Liver (tissue), 8 donors: ENCODE measurements at regions not wholly inside any gene's neighbourhood (a gene's known extent, or its start where the extent isn't known, plus 50 kb on each side); places are given as distances from the start of the nearest gene placed in this dataset.

ENCODE experiments used
- DNase-seq: peaks from one replicate; pipeline ENCODE4 v3.0.0-alpha.2; 2017; ENCODE audit warnings: low spot score
- H3K27ac ChIP-seq, 2 donors: one replicate each; pipeline ENCODE4 v1.7.0; 2013; ENCODE audit warnings: inconsistent platforms in 2 of 2, low read length in 2 of 2, control low read depth in 1 of 2, low read depth in 1 of 2, mild to moderate bottlenecking in 1 of 2
- H3K27me3 ChIP-seq, 4 donors: one replicate each; pipeline versions ENCODE4 v1.6.1 to v1.7.0; 2013; ENCODE audit warnings: low read length in 3 of 4, inconsistent platforms in 1 of 4, mild to moderate bottlenecking in 1 of 4, moderate library complexity in 1 of 4; ENCODE audit not compliant: control insufficient read depth in 4 of 4, insufficient read depth in 4 of 4
- H3K36me3 ChIP-seq, 4 donors: one replicate each; pipeline versions ENCODE4 v1.6.1 to v1.7.0; 2013; ENCODE audit warnings: low read length in 3 of 4, mild to moderate bottlenecking in 3 of 4, low read depth in 1 of 4, moderate library complexity in 1 of 4; ENCODE audit not compliant: control insufficient read depth in 4 of 4, insufficient read depth in 3 of 4
- H3K4me1 ChIP-seq, 4 donors: one replicate each; pipeline versions ENCODE4 v1.6.1 to v1.7.0; 2013; ENCODE audit warnings: low read length in 3 of 4, mild to moderate bottlenecking in 3 of 4, moderate library complexity in 1 of 4; ENCODE audit not compliant: control insufficient read depth in 4 of 4, insufficient read depth in 4 of 4
- H3K4me3 ChIP-seq, 3 donors: one replicate each; pipeline versions ENCODE4 v1.6.1 to v1.7.0; 2013; ENCODE audit warnings: low read length in 3 of 3, control low read depth in 1 of 3, low read depth in 1 of 3, mild to moderate bottlenecking in 1 of 3
- H3K9ac ChIP-seq, 2 donors: one replicate each; pipeline ENCODE4 v1.7.0; 2013; ENCODE audit warnings: low read length in 2 of 2, mild to moderate bottlenecking in 2 of 2, moderate library complexity in 2 of 2, control low read depth in 1 of 2, low read depth in 1 of 2
- H3K9me3 ChIP-seq, 4 donors: one replicate each; pipeline versions ENCODE4 v1.6.1 to v1.7.0; 2013; ENCODE audit warnings: low read length in 3 of 4; ENCODE audit not compliant: control insufficient read depth in 4 of 4
- EGR1 ChIP-seq, 2 donors: IDR thresholded peaks; 2 replicates each; pipeline ENCODE4 v1.6.1; 2016 to 2018; ENCODE audit warnings: antibody characterized with exemption in 2 of 2, low read depth in 2 of 2
- FOXA1 ChIP-seq: IDR thresholded peaks from 2 replicates; pipeline ENCODE4 v1.6.1; 2016; ENCODE audit warnings: antibody characterized with exemption
- FOXA2 ChIP-seq: IDR thresholded peaks from 2 replicates; pipeline ENCODE4 v1.6.1; 2016; ENCODE audit warnings: antibody characterized with exemption
- GABPA ChIP-seq, 2 donors: IDR thresholded peaks in 1 of 2; conservative IDR thresholded peaks in 1 of 2; 2 replicates each; pipeline ENCODE4 v1.6.1; 2016; ENCODE audit warnings: antibody characterized with exemption in 2 of 2, mild to moderate bottlenecking in 1 of 2, moderate library complexity in 1 of 2
- HNF4A ChIP-seq, 2 donors: conservative IDR thresholded peaks; 2 replicates each; pipeline ENCODE4 v1.6.1; 2016; ENCODE audit warnings: antibody characterized with exemption in 2 of 2, mild to moderate bottlenecking in 2 of 2
- HNF4G ChIP-seq: IDR thresholded peaks from 2 replicates; pipeline ENCODE4 v1.6.1; 2016; ENCODE audit warnings: antibody characterized with exemption
- JUND ChIP-seq, 2 donors: IDR thresholded peaks; 2 replicates each; pipeline ENCODE4 v1.6.1; 2016; ENCODE audit warnings: antibody characterized with exemption in 2 of 2
- NR2F2 ChIP-seq: IDR thresholded peaks from 2 replicates; pipeline ENCODE4 v1.6.1; 2016; ENCODE audit warnings: antibody characterized with exemption
- RAD21 ChIP-seq, 2 donors: IDR thresholded peaks; 2 replicates each; pipeline ENCODE4 v1.6.1; 2016; ENCODE audit warnings: antibody characterized with exemption in 2 of 2, mild to moderate bottlenecking in 2 of 2
- RXRA ChIP-seq, 2 donors: IDR thresholded peaks; 2 replicates each; pipeline ENCODE4 v1.6.1; 2017 to 2018; ENCODE audit warnings: antibody characterized with exemption in 2 of 2, mild to moderate bottlenecking in 1 of 2
- SP1 ChIP-seq: IDR thresholded peaks from 2 replicates; pipeline ENCODE4 v1.6.1; 2018; ENCODE audit warnings: antibody characterized with exemption, mild to moderate bottlenecking
- YY1 ChIP-seq: IDR thresholded peaks from 2 replicates; pipeline ENCODE4 v1.6.1; 2016; ENCODE audit warnings: antibody characterized with exemption, mild to moderate bottlenecking
- WGBS: extraction: QIAGEN DNeasy Blood & Tissue Kit; methylation state at CpG from one replicate; pipeline ENCODE4 v1.1.7; 2013; 5-methylcytosine and 5-hydroxymethylcytosine counted together
- TF ChIP-seq, protein P1 (sequence below): IDR thresholded peaks from 2 replicates; pipeline ENCODE4 v1.6.1; 2016; ENCODE audit warnings: antibody characterized with exemption
- TF ChIP-seq, protein P2 (sequence below): IDR thresholded peaks from 2 replicates; pipeline ENCODE4 v1.6.1; 2016; ENCODE audit warnings: antibody characterized with exemption
- TF ChIP-seq, protein P3 (sequence below): fragments of 150-350 bp; IDR thresholded peaks from 2 replicates; pipeline ENCODE4 v1.5.1; 2017; ENCODE audit warnings: improper control_type of control experiment, low read depth, low read length; ENCODE audit not compliant: missing input control
- TF ChIP-seq, protein P4 (sequence below): IDR thresholded peaks from 2 replicates; pipeline ENCODE4 v1.6.1; 2016; ENCODE audit warnings: antibody characterized with exemption, mild to moderate bottlenecking
- TF ChIP-seq, protein P5 (sequence below): IDR thresholded peaks from 2 replicates; pipeline ENCODE4 v1.6.1; 2016; ENCODE audit warnings: antibody characterized with exemption
- donor health status: healthy.
- donor health status: healthy.
- donor health status: healthy.
- donor health status: healthy.
- donor health status: healthy.

DNA sequence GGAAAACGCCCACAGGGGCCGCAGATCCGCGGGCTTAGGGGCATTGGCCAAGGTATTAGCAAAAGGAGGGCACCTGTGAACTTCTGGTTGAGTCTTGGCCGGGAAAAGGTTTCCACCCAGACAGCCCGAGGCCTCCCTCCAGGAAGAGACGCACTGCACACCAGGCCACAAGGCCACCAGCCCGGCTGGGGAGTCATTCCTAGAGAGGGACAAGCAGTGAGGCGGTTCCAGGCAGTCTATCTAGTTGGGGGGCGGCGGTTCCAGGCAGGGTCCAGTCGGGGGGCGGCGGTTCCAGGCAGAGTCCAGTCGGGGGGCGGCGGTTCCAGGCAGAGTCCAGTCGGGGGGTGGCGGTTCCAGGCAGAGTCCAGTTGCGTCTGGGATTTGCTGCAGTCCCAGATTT lies 518.5 kb downstream of the GLRX3 start:
- Histone ChIP-seq H3K36me3 (no peaks in the 10 kb centered on the region), H3K27me3 (peaks cover 0 to 2% (median 0%) of the 10 kb centered on the region in 4 donors), H3K9me3 (no peaks in the 10 kb centered on the region), H3K4me1 (no peaks in the 10 kb centered on the region), H3K9ac (no peak overlapping the region), H3K4me3 (no peak overlapping the region), H3K27ac (no peak overlapping the region)
- DNase-seq = peak; percentile 16
- no peak for TF ChIP-seq HNF4A (conservative IDR thresholded peaks at IDR 0.05)
- no peak for TF ChIP-seq HNF4G
- TF ChIP-seq SP1 = no peak
- TF ChIP-seq RXRA (IDR thresholded peaks at IDR 0.05) = no peak
- no peak for TF ChIP-seq RAD21 (IDR thresholded peaks at IDR 0.05)
- TF ChIP-seq FOXA1 = no peak
- no peak for TF ChIP-seq JUND (IDR thresholded peaks at IDR 0.05)
- TF ChIP-seq EGR1 (IDR thresholded peaks at IDR 0.05; ENCODE audit: low read depth in 2 of 2) = no peak
- no peak for TF ChIP-seq YY1
- WGBS = 91% methylated on average over 20 of the region's 20 CpGs

DNA sequence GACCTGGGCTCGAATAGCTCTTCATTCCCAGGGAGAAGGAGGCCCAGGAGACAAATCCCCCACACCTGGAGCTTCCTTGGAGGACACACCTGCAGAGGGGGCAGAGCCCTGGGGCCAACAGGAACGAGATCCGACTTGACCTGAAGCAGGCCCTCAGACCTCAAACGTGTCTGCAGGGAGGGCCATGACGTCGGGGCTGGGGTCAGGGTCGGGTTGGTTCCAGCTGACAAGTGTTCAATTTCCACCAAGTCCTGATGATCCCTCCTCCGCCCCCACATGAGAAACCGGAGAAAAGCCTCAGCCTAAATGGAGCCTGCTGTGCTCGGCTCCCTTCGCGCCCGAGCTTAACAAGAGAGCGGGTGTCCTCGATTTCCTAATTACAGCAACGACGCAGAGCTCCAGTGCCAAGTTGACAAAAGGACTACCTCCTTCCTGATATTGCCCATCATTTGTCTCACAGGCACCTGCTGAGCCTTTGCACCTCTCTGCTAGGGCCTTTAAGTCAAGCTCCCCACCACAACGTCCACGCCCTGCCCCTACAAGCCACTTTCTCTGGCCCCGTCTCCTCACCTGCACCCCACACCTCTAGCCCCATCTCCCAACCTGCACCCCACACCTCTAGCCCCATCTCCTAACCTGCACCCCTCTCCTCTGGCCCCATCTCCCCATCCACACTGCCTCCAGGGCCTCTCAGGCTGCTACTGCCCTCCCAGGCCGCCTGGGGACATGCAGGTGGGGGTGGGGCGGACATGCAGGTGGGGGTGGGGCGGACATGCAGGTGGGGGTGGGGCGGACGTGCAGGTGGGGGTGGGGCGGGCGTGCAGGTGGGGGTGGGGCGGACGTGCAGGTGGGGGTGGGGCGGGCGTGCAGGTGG lies 519.4 kb downstream of the GLRX3 start:
- no peak for DNase-seq
- TF ChIP-seq, protein P1, sequence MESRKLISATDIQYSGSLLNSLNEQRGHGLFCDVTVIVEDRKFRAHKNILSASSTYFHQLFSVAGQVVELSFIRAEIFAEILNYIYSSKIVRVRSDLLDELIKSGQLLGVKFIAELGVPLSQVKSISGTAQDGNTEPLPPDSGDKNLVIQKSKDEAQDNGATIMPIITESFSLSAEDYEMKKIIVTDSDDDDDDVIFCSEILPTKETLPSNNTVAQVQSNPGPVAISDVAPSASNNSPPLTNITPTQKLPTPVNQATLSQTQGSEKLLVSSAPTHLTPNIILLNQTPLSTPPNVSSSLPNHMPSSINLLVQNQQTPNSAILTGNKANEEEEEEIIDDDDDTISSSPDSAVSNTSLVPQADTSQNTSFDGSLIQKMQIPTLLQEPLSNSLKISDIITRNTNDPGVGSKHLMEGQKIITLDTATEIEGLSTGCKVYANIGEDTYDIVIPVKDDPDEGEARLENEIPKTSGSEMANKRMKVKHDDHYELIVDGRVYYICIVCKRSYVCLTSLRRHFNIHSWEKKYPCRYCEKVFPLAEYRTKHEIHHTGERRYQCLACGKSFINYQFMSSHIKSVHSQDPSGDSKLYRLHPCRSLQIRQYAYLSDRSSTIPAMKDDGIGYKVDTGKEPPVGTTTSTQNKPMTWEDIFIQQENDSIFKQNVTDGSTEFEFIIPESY = no peak
- no peak for TF ChIP-seq NR2F2
- no peak for TF ChIP-seq EGR1 (IDR thresholded peaks at IDR 0.05; ENCODE audit: low read depth in 2 of 2)
- TF ChIP-seq, protein P2, sequence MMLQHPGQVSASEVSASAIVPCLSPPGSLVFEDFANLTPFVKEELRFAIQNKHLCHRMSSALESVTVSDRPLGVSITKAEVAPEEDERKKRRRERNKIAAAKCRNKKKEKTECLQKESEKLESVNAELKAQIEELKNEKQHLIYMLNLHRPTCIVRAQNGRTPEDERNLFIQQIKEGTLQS = no peak
- no peak for TF ChIP-seq JUND (IDR thresholded peaks at IDR 0.05)
- TF ChIP-seq FOXA1 = no peak
- TF ChIP-seq, protein P3, sequence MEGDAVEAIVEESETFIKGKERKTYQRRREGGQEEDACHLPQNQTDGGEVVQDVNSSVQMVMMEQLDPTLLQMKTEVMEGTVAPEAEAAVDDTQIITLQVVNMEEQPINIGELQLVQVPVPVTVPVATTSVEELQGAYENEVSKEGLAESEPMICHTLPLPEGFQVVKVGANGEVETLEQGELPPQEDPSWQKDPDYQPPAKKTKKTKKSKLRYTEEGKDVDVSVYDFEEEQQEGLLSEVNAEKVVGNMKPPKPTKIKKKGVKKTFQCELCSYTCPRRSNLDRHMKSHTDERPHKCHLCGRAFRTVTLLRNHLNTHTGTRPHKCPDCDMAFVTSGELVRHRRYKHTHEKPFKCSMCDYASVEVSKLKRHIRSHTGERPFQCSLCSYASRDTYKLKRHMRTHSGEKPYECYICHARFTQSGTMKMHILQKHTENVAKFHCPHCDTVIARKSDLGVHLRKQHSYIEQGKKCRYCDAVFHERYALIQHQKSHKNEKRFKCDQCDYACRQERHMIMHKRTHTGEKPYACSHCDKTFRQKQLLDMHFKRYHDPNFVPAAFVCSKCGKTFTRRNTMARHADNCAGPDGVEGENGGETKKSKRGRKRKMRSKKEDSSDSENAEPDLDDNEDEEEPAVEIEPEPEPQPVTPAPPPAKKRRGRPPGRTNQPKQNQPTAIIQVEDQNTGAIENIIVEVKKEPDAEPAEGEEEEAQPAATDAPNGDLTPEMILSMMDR = no peak
- TF ChIP-seq, protein P4, sequence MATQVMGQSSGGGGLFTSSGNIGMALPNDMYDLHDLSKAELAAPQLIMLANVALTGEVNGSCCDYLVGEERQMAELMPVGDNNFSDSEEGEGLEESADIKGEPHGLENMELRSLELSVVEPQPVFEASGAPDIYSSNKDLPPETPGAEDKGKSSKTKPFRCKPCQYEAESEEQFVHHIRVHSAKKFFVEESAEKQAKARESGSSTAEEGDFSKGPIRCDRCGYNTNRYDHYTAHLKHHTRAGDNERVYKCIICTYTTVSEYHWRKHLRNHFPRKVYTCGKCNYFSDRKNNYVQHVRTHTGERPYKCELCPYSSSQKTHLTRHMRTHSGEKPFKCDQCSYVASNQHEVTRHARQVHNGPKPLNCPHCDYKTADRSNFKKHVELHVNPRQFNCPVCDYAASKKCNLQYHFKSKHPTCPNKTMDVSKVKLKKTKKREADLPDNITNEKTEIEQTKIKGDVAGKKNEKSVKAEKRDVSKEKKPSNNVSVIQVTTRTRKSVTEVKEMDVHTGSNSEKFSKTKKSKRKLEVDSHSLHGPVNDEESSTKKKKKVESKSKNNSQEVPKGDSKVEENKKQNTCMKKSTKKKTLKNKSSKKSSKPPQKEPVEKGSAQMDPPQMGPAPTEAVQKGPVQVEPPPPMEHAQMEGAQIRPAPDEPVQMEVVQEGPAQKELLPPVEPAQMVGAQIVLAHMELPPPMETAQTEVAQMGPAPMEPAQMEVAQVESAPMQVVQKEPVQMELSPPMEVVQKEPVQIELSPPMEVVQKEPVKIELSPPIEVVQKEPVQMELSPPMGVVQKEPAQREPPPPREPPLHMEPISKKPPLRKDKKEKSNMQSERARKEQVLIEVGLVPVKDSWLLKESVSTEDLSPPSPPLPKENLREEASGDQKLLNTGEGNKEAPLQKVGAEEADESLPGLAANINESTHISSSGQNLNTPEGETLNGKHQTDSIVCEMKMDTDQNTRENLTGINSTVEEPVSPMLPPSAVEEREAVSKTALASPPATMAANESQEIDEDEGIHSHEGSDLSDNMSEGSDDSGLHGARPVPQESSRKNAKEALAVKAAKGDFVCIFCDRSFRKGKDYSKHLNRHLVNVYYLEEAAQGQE = no peak
- no peak for TF ChIP-seq HNF4A (conservative IDR thresholded peaks at IDR 0.05)
- TF ChIP-seq RXRA (IDR thresholded peaks at IDR 0.05) = no peak
- no peak for TF ChIP-seq GABPA (IDR thresholded peaks at IDR 0.05 in 1 of 2, conservative IDR thresholded peaks at IDR 0.05 in 1 of 2)
- TF ChIP-seq FOXA2 = no peak
- TF ChIP-seq, protein P5, sequence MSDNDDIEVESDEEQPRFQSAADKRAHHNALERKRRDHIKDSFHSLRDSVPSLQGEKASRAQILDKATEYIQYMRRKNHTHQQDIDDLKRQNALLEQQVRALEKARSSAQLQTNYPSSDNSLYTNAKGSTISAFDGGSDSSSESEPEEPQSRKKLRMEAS = no peak
- no peak for TF ChIP-seq SP1
- TF ChIP-seq YY1 = no peak
- TF ChIP-seq HNF4G = no peak
- no peak for TF ChIP-seq RAD21 (IDR thresholded peaks at IDR 0.05)
- 75% methylated on average over 26 of the region's 31 CpGs for WGBS

More for the DNA sequence above, 519.4 kb downstream of the GLRX3 start:
- Histone ChIP-seq H3K27ac (no peak overlapping the region), H3K4me3 (no peak overlapping the region), H3K9ac (no peak overlapping the region), H3K4me1 (no peaks in the 10 kb centered on the region), H3K9me3 (no peaks in the 10 kb centered on the region), H3K27me3 (peaks cover 0 to 2% (median 0%) of the 10 kb centered on the region in 4 donors), H3K36me3 (no peaks in the 10 kb centered on the region)
